ENCODE measurements at regions not wholly inside any gene's neighbourhood (a gene's known extent, or its start where the extent isn't known, plus 50 kb on each side); places are given as distances from the start of the nearest gene placed in this dataset.

GRCh38 chr12:92421042-92421441 lies 275.4 kb upstream of the BTG1 start:
- Histone ChIP-seq H3K4me1 (ENCODE audit: control insufficient read depth, insufficient read depth, low read length) (peaks cover 24% of the 10 kb centered on the region), H3K79me2 (ENCODE audit: control insufficient read depth, insufficient read depth, low read length) (no peaks in the 10 kb centered on the region), H2AFZ (ENCODE audit: control insufficient read depth, low read depth, low read length) (peak overlapping the region; percentile 33; the same call in 1 of the 2 replicates), H3K9me3 (replicated peaks; ENCODE audit: control insufficient read depth, insufficient read depth, low read length) (peaks cover 3% of the 10 kb centered on the region; the same call in 1 of the 3 replicates), H3K4me2 (ENCODE audit: control insufficient read depth, insufficient read depth) (peak overlapping the region; percentile 28; the same call in 1 of the 2 replicates), H3K27ac (ENCODE audit: control insufficient read depth, insufficient read depth) (peak overlapping the region; percentile 78), H3K9ac (ENCODE audit: control insufficient read depth, insufficient read depth, low read length) (no peak overlapping the region), H4K20me1 (ENCODE audit: control insufficient read depth, insufficient read depth) (no peaks in the 10 kb centered on the region), H3K4me3 (no peak overlapping the region), H3K36me3 (ENCODE audit: control insufficient read depth in 2 of 2, insufficient read depth in 2 of 2, low read length in 1 of 2) (no peaks in the 10 kb centered on the region), H3K27me3 (replicated peaks in 1 of 2; ENCODE audit: control insufficient read depth in 2 of 2, insufficient read depth in 2 of 2, low read length in 1 of 2) (no peaks in the 10 kb centered on the region)
- no peak for FAIRE-seq
- SMC1A ChIA-PET (ENCODE audit: uncharacterized antibody, unreplicated experiment), result interaction anchor here (1.1 to 4.5 kb wide), 3 partner anchors 10 to 21 kb away, joined by 3 to 34 read pairs (median 4); no protein-coding TSS in a partner anchor
- CTCF ChIA-PET, result interaction anchor here (1.2 to 3.7 kb wide), 3 partner anchors 9 to 13 kb away, joined by 3 to 14 read pairs (median 10); no protein-coding TSS in a partner anchor
- TF ChIP-seq MXI1 (IDR thresholded peaks at IDR 0.05; ENCODE audit: low read depth, low read length), result no peak
- TF ChIP-seq POLR2A (IDR thresholded peaks at IDR 0.05; ENCODE audit: low read depth, low read length), result no peak
- TF ChIP-seq MAX (IDR thresholded peaks at IDR 0.05; ENCODE audit: low read depth, low read length), result no peak
- ATAC-seq, result no peak
- WGBS (ENCODE audit: insufficient coverage, insufficient replicate concordance, low lambda C conversion rate, missing lambda C conversion rate), result 73% methylated on average over 1 of the region's 1 CpG
- no TSS peak for BruUV-seq (replicated peaks)
- POLR2A ChIA-PET, result interaction anchor here (1.2 to 1.5 kb wide), 3 partner anchors 8 to 41 kb away, joined by 3 to 4 read pairs (median 4); no protein-coding TSS in a partner anchor
- intact Hi-C loops (cut with micrococcal nuclease; ENCODE audit: unreplicated experiment) (no loop called here), in situ Hi-C loops (cut with MboI) (no loop called here)
- RAD21 ChIA-PET (ENCODE audit: unreplicated experiment), result interaction anchor here (3.2 kb wide), 1 partner anchor 12 kb away, joined by 11 read pairs; no protein-coding TSS in a partner anchor
- no peak for DNase-seq (ENCODE audit: low read depth, low spot score)

- no TSS peak for BruUV-seq (replicated peaks)
- in situ Hi-C loops (cut with MboI) (loop anchor here (10.0 kb wide), 1 partner anchor 604 kb away; no protein-coding TSS in a partner anchor), intact Hi-C loops (cut with micrococcal nuclease; ENCODE audit: unreplicated experiment) (no loop called here)
- WGBS (ENCODE audit: insufficient coverage, insufficient replicate concordance, low lambda C conversion rate, missing lambda C conversion rate), result 100% methylated on average over 1 of the region's 1 CpG
- Histone ChIP-seq H4K20me1 (ENCODE audit: control insufficient read depth, insufficient read depth) (no peaks in the 10 kb centered on the region), H3K9ac (ENCODE audit: control insufficient read depth, insufficient read depth, low read length) (no peak overlapping the region), H3K4me1 (ENCODE audit: control insufficient read depth, insufficient read depth, low read length) (peaks cover 24% of the 10 kb centered on the region), H3K36me3 (ENCODE audit: control insufficient read depth in 2 of 2, insufficient read depth in 2 of 2, low read length in 1 of 2) (no peaks in the 10 kb centered on the region), H3K4me2 (ENCODE audit: control insufficient read depth, insufficient read depth) (peak overlapping the region; percentile 10; the same call in 1 of the 2 replicates), H3K27me3 (replicated peaks in 1 of 2; ENCODE audit: control insufficient read depth in 2 of 2, insufficient read depth in 2 of 2, low read length in 1 of 2) (no peaks in the 10 kb centered on the region), H3K4me3 (no peak overlapping the region), H3K9me3 (replicated peaks; ENCODE audit: control insufficient read depth, insufficient read depth, low read length) (peaks cover 3% of the 10 kb centered on the region; the same call in 1 of the 3 replicates), H3K27ac (ENCODE audit: control insufficient read depth, insufficient read depth) (peak overlapping the region; percentile 78; the same call in 1 of the 2 replicates), H3K79me2 (ENCODE audit: control insufficient read depth, insufficient read depth, low read length) (no peaks in the 10 kb centered on the region), H2AFZ (ENCODE audit: control insufficient read depth, low read depth, low read length) (no peak overlapping the region; the same call in 1 of the 2 replicates)
- FAIRE-seq (no peak), DNase-seq (ENCODE audit: low read depth, low spot score) (no peak), ATAC-seq (no peak)
- ChIA-PET POLR2A (interaction anchor here (1.2 kb wide), 1 partner anchor 10 kb away, joined by 3 read pairs; no protein-coding TSS in a partner anchor), CTCF (no interaction called here), SMC1A (ENCODE audit: uncharacterized antibody, unreplicated experiment) (interaction anchor here (1.0 to 3.1 kb wide), 5 partner anchors 11 to 41 kb away, joined by 3 to 25 read pairs (median 4); no protein-coding TSS in a partner anchor), RAD21 (ENCODE audit: unreplicated experiment) (no interaction called here)
- TF ChIP-seq NKRF (conservative IDR thresholded peaks at IDR 0.05), result no peak
- TF ChIP-seq POLR2A (IDR thresholded peaks at IDR 0.05; ENCODE audit: low read depth, low read length), result no peak
These were observed 273.6 kb upstream of the BTG1 start for GRCh38 chr12:92419201-92419600.

Data from GM12878 (cell line).